Stimulated activated CD8-positive, alpha-beta memory T cell treated with anti-CD3 and anti-CD28 coated beads, Interleukin-12 subunit alpha, Interleukin-12 subunit beta, amount 100 ng/mL, for 24 hours (primary cell): ENCODE measurements at regions not wholly inside any gene's neighbourhood (a gene's known extent, or its start where the extent isn't known, plus 50 kb on each side); places are given as distances from the start of the nearest gene placed in this dataset.
"Not testable (repeated sequence)": the region's sequence is repeated elsewhere in the genome, so short reads cannot be mapped to it uniquely, and the experiment has no call there.

Experiments
- DNase-seq: peaks from one replicate; pipeline ENCODE4 v3.0.0-alpha.2; 2020; ENCODE audit errors: extremely low read depth

DNA sequence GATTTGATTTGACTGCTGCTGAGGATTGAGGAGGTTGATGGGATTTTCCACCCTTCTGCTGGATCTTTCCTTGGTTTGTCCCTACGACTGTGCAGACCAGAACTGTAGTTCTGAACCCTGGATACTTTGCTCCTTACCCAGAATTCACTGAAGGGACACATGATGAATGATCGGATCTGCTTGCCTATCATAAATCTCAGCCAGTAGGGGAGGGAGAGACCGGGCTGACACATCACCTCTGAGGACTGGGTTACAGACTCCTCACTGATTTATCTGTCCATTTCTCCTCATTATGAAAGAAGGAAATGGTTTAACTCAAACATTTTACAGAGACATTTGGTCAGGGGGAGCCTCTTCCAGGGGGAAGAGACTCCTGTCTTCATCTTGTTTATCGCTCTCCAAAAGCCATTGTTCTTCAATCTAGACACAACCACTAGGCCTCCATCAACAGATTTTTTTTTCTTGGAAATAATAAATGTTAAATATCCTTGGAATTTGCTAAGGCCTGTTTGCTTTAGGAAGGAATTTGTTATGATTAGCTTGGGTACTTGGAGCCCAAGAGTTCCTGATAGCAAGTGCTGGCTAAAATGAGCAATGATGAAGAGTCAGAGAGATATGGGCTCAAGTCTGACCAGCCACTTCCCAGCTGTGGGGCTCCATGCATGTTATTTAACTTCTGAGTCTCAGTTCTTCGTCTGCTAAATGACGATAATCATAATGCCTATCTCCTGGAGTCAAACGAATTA, 925.5 kb downstream of the SLC4A3 start:
- DNase-seq = no peak

DNA sequence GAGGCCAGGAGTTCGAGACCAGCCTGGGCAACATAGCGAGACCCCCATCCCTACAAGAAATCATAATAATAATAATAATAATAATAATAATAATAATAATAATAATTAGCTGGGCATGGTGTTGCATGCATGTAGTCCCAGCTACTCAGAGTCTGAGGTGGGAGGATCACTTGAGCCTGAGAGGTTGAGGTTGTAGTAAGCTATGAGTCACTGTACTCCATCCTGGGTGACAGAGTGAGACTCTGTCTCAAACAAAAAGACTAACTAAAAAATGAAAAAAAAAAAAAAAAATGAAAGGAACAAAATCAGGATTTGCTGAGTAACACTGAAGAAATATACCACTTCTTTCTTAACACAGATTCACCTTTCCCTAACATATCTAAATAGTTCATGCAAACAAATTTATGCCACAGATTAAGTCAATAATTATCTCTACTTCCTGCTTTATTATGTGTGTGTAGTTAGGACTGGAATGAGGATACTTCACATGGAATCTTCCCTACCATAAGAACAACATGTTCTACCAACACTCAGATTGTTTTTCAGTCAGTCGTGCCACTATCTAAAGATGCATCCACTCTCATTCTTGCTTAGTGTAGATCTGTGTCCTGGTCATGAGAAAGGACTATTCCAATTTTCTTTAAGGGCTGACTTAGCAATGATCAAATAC, 928.7 kb downstream of the SLC4A3 start:
- no peak for DNase-seq

DNA sequence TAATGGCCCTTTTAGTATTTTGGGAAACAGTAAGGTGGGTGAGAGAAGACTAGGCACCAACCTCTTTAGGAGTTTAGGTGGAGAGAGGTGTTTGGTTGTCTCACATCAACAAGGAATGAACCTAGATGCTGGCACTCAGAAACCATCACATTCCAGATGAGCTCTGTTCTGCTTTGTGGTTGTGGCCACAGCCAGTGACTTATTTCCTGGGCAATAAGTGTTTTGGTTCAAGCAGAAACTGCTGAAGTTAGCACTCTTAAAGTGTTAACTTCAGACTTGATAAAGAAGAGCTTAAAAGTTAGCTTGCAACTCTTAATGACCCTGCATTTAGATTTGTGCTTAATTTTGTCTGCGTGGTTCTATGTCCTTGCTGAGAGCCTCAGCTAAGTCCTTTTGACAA, 929.2 kb downstream of the SLC4A3 start:
- no peak for DNase-seq

DNA sequence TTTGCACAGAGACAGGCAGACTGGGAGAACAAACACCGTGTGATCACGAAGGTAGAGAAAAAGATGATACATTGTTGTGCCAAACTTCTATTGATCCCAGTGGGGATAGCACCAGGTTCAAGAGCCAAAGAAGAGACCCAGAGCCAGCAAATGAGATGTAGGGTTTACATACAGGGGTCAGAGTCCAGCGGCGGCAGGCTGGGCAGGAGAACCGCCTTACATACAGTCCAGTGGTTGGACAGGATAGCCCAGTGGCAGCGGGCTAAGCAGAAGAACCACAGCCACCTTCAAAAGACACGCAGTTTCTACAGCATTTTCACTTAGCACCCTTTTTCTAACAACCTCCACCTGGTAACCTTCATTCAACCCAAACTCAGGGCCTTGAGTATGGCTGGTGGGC, 932.8 kb downstream of the SLC4A3 start:
- DNase-seq = no peak

DNA sequence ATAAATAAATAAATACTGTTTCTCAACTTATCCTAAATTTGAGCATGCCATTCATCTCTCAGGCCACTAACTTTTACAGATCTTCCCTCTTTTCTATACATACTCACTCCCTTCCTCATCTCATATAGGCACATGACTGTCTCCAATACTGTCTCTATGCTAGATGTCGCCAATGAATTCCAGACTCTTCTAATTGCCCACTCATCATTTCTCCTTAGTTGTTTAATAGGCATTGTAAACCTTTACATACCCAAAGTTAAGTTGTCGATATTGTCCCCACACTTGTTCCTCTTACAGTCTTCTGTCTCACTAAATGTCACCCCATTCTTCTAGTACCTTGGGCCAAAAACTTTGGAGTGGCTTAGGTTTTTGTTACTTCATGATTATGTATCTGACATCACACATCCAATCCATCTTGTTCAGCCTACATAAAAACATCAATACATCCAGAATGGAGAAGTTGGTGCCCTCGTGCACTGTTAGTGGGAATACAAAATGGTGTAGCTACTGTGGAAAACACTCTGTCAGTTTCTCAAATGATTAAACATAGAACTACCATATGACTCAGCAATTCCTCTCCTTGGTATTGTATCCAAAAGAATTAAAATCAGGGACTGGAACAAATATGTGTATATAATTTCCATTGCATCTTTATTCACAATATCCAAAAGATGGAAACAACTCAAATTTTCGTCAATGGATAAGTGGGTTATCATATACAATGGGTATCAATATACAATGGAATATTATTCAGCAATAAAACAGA, 935.1 kb downstream of the SLC4A3 start:
- DNase-seq = no peak

DNA sequence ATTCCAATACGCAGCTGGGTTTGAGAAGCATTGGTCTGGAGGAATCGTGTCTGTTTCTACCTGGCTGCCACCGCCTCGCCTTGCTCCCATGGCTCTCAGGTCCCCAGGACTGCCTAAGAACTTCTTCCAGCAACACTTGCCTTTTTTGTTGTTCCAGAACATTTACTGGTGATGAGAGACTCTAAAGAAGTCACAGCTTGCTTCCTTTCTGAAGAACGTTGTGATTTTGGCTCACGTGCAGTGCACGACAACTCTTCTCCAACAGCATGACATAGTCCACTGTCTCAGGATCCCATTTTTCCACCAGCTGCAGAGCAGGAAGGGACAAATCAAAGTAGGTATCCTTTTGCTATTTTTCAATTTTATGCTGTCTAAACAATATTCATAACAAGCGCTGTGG, 940.9 kb downstream of the SLC4A3 start:
- no peak for DNase-seq

DNA sequence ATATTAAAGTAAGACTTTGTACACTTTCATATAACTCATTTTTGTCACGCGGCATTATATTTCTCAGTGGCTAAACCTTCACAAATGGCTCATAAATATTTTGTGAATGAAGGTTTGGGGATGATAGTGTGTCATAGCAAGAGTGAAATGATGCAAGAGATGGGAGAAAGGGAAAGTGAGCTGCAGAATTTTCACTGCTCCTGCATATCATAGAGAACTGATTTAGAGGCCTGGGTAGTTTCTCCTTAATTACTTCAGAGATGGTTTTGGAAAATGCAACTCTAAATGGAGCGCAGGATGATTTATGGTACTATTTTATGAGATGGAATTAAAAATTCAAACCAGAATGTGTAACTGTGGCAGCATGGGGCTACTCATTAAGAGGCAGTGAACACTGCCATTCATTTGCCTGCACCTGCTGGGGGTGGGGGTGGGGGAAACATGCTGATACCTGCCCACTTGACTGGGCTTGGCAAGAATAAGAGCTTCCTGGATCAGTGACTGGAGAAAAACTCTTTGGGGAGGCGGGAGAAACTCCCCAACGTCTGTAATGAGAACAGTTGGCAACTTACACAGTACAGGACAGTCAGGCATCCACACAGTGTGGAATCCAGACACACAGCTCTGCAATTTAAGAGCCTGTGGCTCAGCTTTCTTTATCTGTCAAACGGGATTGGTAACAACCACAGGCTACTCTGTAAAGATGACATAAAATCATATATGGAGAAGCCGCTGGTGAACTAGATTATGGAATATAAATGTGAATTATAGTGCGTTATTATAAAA, 941.9 kb downstream of the SLC4A3 start:
- no peak for DNase-seq

DNA sequence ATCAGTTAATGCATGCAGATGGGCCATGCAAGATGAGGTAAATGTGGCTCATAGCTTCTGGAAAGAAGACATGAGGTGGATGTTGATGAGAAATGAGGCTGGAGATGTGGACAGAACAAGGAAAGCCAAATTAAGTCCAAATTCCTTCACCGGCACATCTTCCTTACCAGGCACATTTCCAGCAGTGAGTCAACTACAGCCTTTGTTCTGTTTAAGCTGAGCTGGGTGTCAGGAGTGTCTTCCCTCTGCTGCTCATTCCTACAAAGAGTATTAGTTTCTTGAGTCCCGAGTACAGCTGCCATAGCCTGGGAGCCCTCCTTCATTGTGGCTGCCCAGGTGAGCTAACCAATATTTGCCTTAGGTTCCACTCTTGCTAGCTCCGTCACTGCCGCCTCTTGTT, 945.0 kb downstream of the SLC4A3 start:
- no peak for DNase-seq

DNA sequence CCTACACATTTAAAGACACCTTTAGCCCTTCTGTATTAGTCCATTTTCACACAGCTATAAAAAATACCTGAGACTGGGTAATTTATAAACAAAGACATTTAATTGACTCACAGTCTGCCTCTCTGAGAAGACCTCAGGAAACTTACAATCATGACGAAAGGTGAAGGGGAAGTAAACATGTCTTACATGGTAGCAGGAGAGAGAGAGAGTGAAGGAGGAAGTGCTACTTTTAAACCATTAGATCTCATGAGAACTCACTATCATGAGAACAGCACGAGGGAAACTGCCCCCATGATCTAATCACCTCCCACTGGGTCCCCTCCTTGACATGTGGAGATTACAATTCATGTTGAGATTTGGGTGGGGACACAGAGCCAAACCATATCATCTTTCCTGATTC, 946.6 kb downstream of the SLC4A3 start:
- no peak for DNase-seq

DNA sequence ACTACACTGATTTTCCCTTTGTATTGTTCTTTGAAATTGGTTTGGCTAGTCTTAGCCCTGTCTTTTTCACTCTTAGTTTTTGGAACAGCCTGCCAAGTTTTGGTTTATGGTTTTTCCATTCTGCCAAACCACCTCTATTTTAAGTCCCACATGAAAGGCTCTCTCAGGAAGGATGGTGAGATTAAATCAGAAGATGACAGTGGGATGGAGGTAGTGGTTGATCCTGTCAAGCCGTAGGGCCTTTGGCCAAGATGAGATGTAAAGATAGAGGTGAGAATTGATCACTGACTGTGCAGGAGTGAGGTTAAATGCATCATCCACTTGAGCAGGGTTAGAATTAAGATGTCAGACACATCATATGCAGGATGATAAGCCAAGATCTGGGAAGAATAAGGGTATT, 948.5 kb downstream of the SLC4A3 start:
- no peak for DNase-seq

DNA sequence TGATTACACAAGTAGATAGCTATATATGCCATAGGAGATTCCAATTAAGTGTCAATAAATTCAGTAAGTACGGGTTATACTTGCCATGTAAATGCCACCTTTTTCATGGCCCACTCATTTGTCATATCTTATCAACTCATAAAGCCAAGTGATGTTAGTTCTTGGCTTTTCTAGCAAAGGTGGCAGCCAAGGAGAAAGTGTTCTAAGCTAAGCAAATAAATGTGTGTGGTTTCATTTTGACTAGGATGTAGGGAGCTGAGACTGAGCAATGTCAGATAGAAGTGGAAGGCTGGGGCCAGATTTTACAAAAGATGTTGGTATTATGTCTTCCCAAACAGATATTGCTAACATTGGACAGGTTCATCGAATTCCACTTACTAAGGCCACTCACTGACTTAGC, 952.0 kb downstream of the SLC4A3 start:
- DNase-seq = no peak

DNA sequence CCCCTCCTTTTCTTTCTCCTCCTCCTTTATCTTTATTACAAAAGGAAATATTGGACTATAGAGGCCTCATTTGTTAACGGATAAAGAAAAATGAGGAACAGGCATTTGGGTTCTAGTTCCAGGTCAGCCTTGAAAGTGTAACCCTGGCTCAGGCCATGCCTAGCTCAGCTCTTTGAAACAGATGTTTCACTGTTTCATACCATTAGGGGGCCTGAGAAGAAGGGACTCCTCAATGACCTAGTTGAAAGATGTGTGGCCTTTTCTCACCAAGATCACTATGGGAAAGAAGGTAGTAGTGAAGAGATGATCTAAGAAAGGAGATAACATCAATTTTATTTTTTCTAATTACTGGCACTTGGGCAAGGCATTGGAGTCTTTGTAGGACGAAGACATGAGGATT, 952.7 kb downstream of the SLC4A3 start:
- DNase-seq = no peak

DNA sequence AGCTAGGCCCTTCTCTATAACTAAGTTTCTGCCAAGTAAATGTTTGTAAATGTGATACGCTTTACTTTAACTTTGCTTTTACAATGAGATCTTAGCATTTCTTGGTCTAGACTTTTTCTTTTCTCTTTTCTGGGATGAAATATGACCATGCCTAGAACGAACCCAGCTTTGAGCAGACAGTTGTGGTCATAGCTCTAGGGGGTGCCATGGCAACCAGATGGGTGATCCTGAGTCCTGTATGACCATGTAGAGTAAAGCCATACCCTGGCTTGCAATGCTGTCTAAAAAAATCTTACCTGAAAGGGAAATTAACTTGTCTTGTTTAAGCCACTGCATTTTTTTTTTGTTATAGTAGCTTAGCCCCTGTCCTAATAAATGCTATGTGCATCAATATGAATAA, 956.3 kb downstream of the SLC4A3 start:
- no peak for DNase-seq

DNA sequence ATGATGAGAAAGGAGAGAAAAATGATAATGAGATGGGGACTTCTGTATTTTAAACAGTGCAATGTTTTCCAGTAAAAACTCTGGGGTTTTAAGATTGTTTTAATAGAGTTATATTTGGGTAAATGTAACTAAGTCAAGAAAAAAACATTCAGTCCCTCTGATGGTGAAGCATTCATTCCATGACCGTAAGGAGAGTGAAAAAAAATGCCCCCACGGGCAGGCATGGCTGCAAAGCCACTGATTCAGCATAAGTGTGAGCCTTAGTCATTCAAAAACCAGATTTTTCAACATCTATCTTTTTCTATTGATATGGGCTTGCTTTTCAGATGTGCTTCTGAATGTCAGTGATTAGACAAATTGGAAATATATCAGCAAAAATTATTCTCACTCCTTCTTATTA, 957.8 kb downstream of the SLC4A3 start:
- DNase-seq = no peak

DNA sequence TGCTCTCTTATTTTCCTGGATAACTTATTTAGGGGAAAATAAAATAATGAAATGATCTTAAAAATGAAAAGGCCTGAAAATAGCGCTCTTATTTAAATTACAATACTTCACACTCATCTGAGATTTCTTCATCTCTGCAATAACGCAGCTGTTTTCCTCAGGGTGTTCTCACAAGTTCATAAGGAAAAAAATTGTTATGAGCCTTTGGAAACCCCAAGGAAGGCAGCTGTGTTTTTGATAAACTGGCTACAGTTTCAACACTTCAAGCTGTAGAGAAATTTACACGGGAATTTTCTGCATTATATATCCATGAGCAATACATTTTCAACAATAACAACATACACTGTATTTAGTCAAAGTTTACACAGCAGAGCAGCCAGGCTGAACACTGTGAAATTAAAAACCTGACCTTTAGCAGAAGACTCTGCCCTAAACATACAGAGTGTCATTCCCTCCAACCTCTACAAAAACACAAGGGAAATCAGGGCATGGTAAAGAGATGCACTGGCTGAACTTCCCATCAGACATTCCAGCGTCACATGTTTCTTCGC, 959.6 kb downstream of the SLC4A3 start:
- no peak for DNase-seq

DNA sequence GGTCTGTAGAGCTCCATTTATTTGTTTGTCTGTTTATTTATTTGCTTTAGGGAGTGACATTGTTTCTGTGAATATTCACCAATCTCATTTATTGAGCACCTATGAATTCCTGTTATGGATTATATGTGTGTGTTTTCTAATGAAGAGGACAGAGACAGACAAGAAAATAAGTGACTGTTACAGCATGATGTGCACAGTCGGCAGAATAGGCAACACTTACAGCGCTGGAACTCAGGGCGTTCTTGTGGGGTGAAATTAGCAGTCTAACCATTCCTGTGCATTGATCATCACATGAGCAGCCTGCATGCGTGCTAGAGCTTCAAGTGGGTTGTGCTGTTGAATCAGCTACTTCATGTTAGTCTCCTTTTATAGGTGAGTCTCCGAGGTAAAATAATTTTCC, 960.7 kb downstream of the SLC4A3 start:
- DNase-seq = no peak

DNA sequence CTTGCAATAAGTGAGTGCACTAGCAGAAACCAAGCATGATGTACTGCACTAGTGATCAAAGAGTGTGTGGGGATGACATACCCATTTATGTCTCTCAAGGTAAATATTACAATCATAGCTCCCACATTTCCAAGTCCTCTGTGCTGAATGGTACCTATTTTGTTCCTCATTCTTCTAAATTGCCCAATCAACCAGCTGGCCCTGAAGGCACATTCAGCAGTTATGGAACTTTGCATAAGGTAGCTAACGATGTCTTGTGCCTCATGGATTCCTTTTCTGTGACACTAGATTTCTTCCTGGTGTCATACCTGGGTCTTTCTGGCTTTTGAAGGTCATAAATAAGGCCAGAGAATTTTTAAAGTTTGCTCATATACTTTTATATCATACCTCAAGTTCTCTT, 963.0 kb downstream of the SLC4A3 start:
- DNase-seq = no peak

DNA sequence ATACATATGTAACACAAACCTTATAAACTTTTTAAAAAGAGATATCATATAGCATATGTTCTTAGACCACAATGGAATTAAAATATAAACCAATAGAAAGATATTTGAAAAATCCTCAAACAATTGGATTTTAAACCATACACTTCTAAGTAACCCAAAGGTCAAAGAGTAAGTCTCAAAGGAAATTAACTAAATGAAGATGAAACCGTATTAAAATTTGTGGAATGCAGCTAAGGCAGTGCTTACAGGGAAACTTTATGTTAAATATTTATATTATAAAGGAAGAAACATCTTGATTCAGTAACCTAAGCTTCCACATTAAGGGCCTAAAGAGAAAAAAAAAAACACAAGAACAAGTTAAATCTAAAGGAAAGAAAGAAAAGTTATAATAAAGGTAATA, 966.1 kb downstream of the SLC4A3 start:
- no peak for DNase-seq

DNA sequence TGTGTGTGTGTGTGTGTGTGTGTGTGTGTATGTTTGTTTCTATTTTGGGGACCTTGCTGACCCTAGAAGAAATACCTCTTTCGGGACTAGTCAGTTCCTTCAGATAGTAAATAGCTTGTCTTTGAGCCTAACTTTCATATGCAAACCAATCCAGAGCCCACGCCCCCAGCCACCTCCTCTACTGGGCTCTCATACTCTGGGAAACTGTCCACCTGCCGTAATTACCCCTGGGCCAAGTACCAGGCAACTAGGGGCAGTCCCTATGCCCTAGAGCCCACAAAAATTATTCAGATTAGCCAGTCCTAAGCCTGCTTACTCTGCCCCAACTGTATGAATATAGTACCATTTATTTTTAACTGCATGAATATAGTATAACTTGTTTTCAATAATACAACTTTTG, 970.4 kb downstream of the EPHA4 start:
- DNase-seq = no peak

DNA sequence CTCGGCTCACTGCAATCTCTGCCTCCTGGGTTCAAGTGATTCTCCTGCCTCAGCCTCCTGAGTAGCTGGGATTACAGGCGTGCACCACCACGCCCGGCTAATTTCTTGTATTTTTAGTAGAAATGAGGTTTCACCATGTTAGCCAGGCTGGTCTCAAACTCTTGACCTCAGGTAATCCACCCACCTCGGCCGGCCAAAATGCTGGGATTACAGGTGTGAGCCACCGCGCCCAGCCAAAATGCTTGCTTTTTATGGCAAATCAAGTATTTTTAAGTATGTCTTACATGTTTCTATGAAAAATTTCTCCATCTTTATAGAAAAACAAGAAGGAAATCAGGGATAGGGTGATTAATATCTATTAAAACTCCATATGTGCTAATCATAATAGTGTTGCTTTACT, 959.1 kb downstream of the EPHA4 start:
- not testable (repeated sequence) for DNase-seq

DNA sequence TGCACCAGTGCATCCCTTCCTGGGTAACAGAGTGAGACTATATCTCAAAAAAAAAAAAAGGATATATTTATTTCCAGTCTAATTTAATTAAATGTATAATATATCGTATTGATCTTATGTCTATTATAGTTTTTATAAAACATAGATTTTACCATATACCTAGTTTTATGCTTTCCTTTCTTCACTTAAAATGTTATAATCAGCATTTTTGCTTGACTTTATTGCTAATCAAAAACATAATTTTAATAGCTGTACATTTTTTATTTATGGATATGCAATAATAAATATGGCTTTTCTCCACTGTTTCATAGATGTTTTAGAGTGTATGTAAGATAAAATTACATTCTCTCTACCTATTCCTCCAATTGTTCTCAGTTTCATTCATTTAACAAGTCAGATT, 958.0 kb downstream of the EPHA4 start:
- no peak for DNase-seq
